ENCODE measurements at regions not wholly inside any gene's neighbourhood (a gene's known extent, or its start where the extent isn't known, plus 50 kb on each side); places are given as distances from the start of the nearest gene placed in this dataset.
"Not testable (repeated sequence)": the region's sequence is repeated elsewhere in the genome, so short reads cannot be mapped to it uniquely, and the experiment has no call there.

DNA sequence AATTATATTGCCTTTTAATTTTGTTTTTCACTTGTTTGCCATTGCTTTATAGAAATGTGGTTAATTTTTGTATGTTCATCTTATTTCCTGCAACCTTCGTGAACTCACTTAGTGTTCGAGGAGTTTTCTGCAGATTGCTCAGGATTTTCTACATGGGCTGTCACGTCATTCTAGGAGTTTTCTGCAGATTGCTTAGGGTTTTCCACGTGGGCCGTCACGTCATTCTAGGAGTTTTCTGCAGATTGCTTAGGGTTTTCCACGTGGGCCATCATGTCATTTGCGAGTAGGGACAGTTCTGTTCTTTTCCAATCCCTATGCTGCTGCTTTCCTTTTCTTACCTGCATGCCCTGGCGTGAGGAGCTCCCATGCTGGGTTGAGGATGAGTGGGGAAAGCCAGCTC, 125.7 kb downstream of the IGLL1 start:
- H4K20me1 ChIP-seq (ENCODE audit: insufficient read depth, low read length); H3K79me2 ChIP-seq (ENCODE audit: insufficient read depth, low read length); intact Hi-C loops (cut with micrococcal nuclease; ENCODE audit: unreplicated experiment); H2AFZ ChIP-seq (ENCODE audit: low read length); in situ Hi-C loops (cut with HindIII; ENCODE audit: extremely low pct_ligation_motif_present, low pct_unique_long_range_greater_than_20kb); H3K9me3 ChIP-seq (ENCODE audit: low read length); H3K9ac ChIP-seq (ENCODE audit: insufficient read depth, low read depth, low read length); H3K36me3 ChIP-seq (replicated peaks in 1 of 2; ENCODE audit: control insufficient read depth in 1 of 2, insufficient read depth in 2 of 2, low read length in 2 of 2); DNase-seq (ENCODE audit: low spot score); POLR2A ChIA-PET; BruUV-seq (replicated peaks); H3K27ac ChIP-seq (ENCODE audit: extremely low read length, insufficient read depth, low read length); H3K4me2 ChIP-seq (ENCODE audit: low read depth, low read length); ATAC-seq; H3K4me3 ChIP-seq (replicated peaks in 1 of 3; ENCODE audit: insufficient read depth in 1 of 3, low read depth in 2 of 3, low read length in 3 of 3); CTCF ChIA-PET (ENCODE audit: low intra/inter-chr PET ratio, low total read pairs); TF ChIP-seq CREB1 (CRISPR knock-in tag; IDR thresholded peaks at IDR 0.05): not testable (repeated sequence)
- H3K4me1 ChIP-seq (ENCODE audit: insufficient read depth, low read length) = peaks cover 39% of the 10 kb centered on the region
- whole genome bisulfite sequencing (ENCODE audit: low lambda C conversion rate) = 30% methylated on average over 9 of the region's 9 CpGs
- TF ChIP-seq CREB1 (IDR thresholded peaks at IDR 0.05) = peak; percentile 74
- peak; percentile 30 for FAIRE-seq
- peaks cover 0 to 27% of the 10 kb centered on the region in 2 experiments; a peak in 4 of 5 replicates for H3K27me3 ChIP-seq (ENCODE audit: control insufficient read depth in 1 of 2, insufficient read depth in 2 of 2, low read length in 2 of 2)

GRCh38 chr22:23453277-23453676, 126.8 kb downstream of the IGLL1 start:
- DNase-seq (ENCODE audit: low spot score) = no peak
- 45% methylated on average over 9 of the region's 9 CpGs for WGBS (ENCODE audit: low lambda C conversion rate)
- CTCF ChIA-PET (ENCODE audit: low intra/inter-chr PET ratio, low total read pairs) = no interaction called here
- ATAC-seq = no peak
- TF ChIP-seq NKX3-1 (CRISPR knock-in tag; IDR thresholded peaks at IDR 0.05) (no peak), KAT2B (IDR thresholded peaks at IDR 0.05; ENCODE audit: borderline replicate concordance, low read depth, low read length) (peak; percentile 83)
- Histone ChIP-seq H3K4me1 (ENCODE audit: insufficient read depth, low read length) (peaks cover 28% of the 10 kb centered on the region), H3K4me3 (replicated peaks in 1 of 3; ENCODE audit: insufficient read depth in 1 of 3, low read depth in 2 of 3, low read length in 3 of 3) (no peak overlapping the region), H3K36me3 (replicated peaks in 1 of 2; ENCODE audit: control insufficient read depth in 1 of 2, insufficient read depth in 2 of 2, low read length in 2 of 2) (no peaks in the 10 kb centered on the region), H3K4me2 (ENCODE audit: low read depth, low read length) (no peak overlapping the region), H3K9me3 (ENCODE audit: low read length) (no peaks in the 10 kb centered on the region), H3K27me3 (ENCODE audit: control insufficient read depth in 1 of 2, insufficient read depth in 2 of 2, low read length in 2 of 2) (peaks cover 0 to 27% of the 10 kb centered on the region in 2 experiments; a peak in 4 of 5 replicates), H3K27ac (ENCODE audit: extremely low read length, insufficient read depth, low read length) (no peak overlapping the region), H3K79me2 (ENCODE audit: insufficient read depth, low read length) (no peaks in the 10 kb centered on the region), H2AFZ (ENCODE audit: low read length) (no peak overlapping the region), H4K20me1 (ENCODE audit: insufficient read depth, low read length) (no peaks in the 10 kb centered on the region), H3K9ac (ENCODE audit: insufficient read depth, low read depth, low read length) (no peak overlapping the region)
- no TSS peak for BruUV-seq (replicated peaks)
- in situ Hi-C loops (cut with HindIII; ENCODE audit: extremely low pct_ligation_motif_present, low pct_unique_long_range_greater_than_20kb) = no loop called here
- FAIRE-seq = no peak
- POLR2A ChIA-PET = no interaction called here
- intact Hi-C loops (cut with micrococcal nuclease; ENCODE audit: unreplicated experiment) = no loop called here
